ENCODE measurements at regions not wholly inside any gene's neighbourhood (a gene's known extent, or its start where the extent isn't known, plus 50 kb on each side); places are given as distances from the start of the nearest gene placed in this dataset.

DNA sequence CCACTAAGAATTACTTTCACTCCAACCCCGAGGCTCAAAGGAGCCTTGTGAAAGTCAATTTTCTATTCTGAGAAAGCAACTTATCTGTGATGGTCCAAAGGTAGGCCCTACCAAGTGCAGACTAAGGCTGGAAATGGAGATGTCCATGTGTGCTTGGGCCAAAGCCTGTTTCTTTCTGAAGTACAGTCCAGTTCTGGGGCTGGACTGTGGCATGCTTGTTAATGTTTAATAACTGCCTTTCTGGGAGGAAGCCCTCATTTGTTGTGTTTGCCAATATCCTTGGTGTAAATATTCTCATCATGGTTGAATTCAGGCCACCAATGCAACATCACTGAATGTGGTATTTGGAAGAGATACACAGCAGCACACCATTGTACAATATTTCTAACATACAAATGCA lies 182.3 kb upstream of the BCL6 start:
- no peak for TF ChIP-seq NFRKB (IDR thresholded peaks at IDR 0.05)
- TF ChIP-seq FOXM1 (IDR thresholded peaks at IDR 0.05; ENCODE audit: borderline replicate concordance) = no peak
- TF ChIP-seq BHLHE40 (IDR thresholded peaks at IDR 0.05; ENCODE audit: borderline replicate concordance) = no peak

All from HEK293T (cell line).